Activated naive CD4-positive, alpha-beta T cell treated with anti-CD3 and anti-CD28 coated beads for 36 hours (primary cell): ENCODE measurements at regions not wholly inside any gene's neighbourhood (a gene's known extent, or its start where the extent isn't known, plus 50 kb on each side); places are given as distances from the start of the nearest gene placed in this dataset.

Experiments used
- CTCF ChIA-PET: fragments of 350-600 bp; sonication (Branson Sonifier 250); formaldehyde crosslinking; loops from one replicate; lab custom pipeline; 2021; ENCODE audit warnings: antibody characterized with exemption; lab: Charles Lee
- DNase-seq: peaks from one replicate; pipeline ENCODE4 v3.0.0-alpha.2; 2020
- H3K27ac Mint-ChIP-seq: one replicate; pipeline ENCODE4 v1.8.0; 2021; ENCODE audit warnings: mild to moderate bottlenecking, mixed read lengths
- H3K27me3 Mint-ChIP-seq: one replicate; pipeline ENCODE4 v1.8.0; 2021; ENCODE audit warnings: low read depth, mixed read lengths
- H3K36me3 Mint-ChIP-seq: one replicate; pipeline ENCODE4 v1.8.0; 2021; ENCODE audit warnings: low read depth, mixed read lengths
- H3K4me1 Mint-ChIP-seq: one replicate; pipeline ENCODE4 v1.8.0; 2021; ENCODE audit warnings: low read depth, mixed read lengths
- H3K4me3 Mint-ChIP-seq: one replicate; pipeline ENCODE4 v1.8.0; 2021; ENCODE audit warnings: mild to moderate bottlenecking, moderate library complexity, mixed read lengths
- H3K9me3 Mint-ChIP-seq: one replicate; pipeline ENCODE4 v1.8.0; 2021; ENCODE audit warnings: mixed read lengths
- intact Hi-C: fragments of 100-400 bp; cut with micrococcal nuclease; formaldehyde crosslinking; loops from one replicate; pipeline ENCODE4 v1.15.1; 2023

DNA sequence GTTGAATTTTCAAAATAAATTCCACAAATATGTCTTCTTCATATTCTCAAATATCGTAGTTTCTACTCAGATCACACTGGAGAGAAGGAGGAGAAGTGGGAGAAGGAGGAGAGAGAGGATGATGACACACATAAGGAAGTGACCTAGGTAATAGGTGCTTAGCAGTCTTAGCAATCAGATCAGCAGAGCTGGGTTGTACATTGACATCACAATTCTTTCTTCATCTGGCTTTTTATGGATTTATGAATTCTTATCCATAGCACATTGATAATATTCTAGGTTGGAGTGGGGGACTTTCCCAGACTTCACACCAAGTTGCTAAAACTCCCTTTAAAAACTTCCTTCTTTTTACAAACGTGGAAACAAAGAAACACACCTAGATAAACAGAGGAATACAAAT, 86.9 kb downstream of the FGF9 start:
- peaks cover 4% of the 10 kb centered on the region for H3K27me3 Mint-ChIP-seq
- CTCF ChIA-PET = no interaction called here
- no peak overlapping the region for H3K4me3 Mint-ChIP-seq
- DNase-seq = no peak
- intact Hi-C loops = no loop called here
- no peaks in the 10 kb centered on the region for H3K4me1 Mint-ChIP-seq
- H3K9me3 Mint-ChIP-seq = no peaks in the 10 kb centered on the region
- H3K36me3 Mint-ChIP-seq = no peaks in the 10 kb centered on the region
- no peak overlapping the region for H3K27ac Mint-ChIP-seq

DNA sequence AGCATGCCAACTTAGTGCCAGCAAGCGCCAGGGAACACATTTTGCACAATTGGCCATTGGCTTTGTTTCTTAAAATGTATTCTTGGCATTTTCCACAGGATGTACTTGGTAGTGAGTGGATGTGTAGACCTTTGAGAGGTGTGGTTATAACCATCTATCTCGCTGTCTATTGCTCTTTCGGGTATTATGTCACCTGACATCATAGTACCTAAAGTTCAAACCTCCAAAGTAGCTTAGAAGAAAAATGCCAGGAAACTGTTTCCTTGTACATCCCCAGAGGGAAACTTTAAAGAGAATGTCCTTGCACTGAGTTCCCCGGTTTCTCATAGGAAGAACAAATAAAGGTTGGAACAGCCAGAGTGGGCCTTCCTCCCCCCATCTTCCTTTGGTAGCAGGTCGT, 87.6 kb downstream of the FGF9 start:
- CTCF ChIA-PET = no interaction called here
- intact Hi-C loops = no loop called here
- no peaks in the 10 kb centered on the region for H3K36me3 Mint-ChIP-seq
- H3K4me1 Mint-ChIP-seq = no peaks in the 10 kb centered on the region
- no peak overlapping the region for H3K27ac Mint-ChIP-seq
- H3K27me3 Mint-ChIP-seq = peaks cover 4% of the 10 kb centered on the region
- H3K9me3 Mint-ChIP-seq = no peaks in the 10 kb centered on the region
- no peak overlapping the region for H3K4me3 Mint-ChIP-seq
- no peak for DNase-seq

DNA sequence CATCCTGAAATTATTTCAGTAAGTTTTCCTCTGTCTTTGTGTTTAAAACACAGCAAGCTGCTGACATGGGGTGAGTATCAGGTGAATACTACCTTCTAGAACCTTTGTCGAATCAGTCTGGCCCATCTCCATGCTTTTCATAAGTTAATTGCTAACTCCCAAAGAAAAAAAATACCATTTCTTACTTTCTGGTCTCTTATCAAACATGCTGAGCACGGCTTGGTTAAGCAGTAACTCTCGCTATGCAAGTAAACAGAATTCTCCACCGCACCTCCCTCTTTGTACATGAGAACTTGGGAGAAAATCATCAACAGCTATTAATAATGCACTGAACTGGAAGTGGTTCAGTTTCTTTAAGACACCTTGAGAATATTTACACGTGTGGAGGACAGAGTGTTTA, 88.6 kb downstream of the FGF9 start:
- intact Hi-C loops = no loop called here

DNA sequence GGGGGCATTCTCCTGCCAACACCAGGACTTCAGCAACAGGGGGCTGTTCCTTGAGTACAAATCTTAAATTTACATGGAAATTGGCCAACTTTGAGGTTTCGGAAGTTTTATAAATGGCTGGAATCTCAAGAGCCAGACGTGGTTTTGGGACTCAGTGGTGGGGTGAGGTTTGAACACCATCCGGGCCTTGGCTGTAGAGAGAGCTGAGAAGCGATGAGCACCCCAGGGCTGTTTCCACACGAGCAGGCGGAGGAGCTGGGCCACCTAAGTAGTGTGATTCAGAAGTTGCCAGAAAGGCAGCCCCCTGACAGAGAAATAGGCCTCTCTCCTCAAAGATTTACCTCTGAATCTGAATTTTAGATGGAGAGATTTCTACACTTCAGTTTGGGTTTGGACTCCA, 89.0 kb downstream of the FGF9 start:
- CTCF ChIA-PET = no interaction called here
- H3K27ac Mint-ChIP-seq = no peak overlapping the region
- H3K36me3 Mint-ChIP-seq = no peaks in the 10 kb centered on the region
- H3K27me3 Mint-ChIP-seq = peaks cover 2% of the 10 kb centered on the region
- DNase-seq = no peak
- intact Hi-C loops = no loop called here
- H3K4me3 Mint-ChIP-seq = no peak overlapping the region
- H3K9me3 Mint-ChIP-seq = no peaks in the 10 kb centered on the region
- no peaks in the 10 kb centered on the region for H3K4me1 Mint-ChIP-seq

More for the DNA sequence above, 88.6 kb downstream of the FGF9 start:
- no peaks in the 10 kb centered on the region for H3K36me3 Mint-ChIP-seq
- DNase-seq = no peak
- no peaks in the 10 kb centered on the region for H3K4me1 Mint-ChIP-seq
- CTCF ChIA-PET = no interaction called here
- H3K27ac Mint-ChIP-seq = no peak overlapping the region
- H3K9me3 Mint-ChIP-seq = no peaks in the 10 kb centered on the region
- H3K4me3 Mint-ChIP-seq = no peak overlapping the region
- peaks cover 2% of the 10 kb centered on the region for H3K27me3 Mint-ChIP-seq

DNA sequence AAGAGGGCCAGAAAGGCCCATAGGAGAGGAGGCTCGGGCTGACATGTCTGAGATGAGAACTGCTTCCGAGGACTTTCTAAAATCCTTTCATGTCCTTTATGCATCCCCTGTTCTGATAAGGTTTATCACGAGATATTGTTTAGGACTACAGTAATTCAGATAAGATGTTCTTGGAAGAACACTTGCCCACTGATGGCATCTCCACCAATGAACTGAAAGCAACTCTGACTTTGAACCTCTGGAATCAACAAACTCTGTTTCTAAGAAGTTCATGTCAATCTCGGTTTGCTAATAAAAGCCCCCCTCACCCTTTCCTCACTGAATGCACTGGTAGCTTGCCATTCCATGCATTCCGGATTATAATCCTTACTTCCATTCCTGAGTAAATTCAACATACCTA, 90.9 kb downstream of the FGF9 start:
- peaks cover 1% of the 10 kb centered on the region for H3K27me3 Mint-ChIP-seq
- no peak for DNase-seq
- H3K27ac Mint-ChIP-seq = no peak overlapping the region
- H3K9me3 Mint-ChIP-seq = no peaks in the 10 kb centered on the region
- CTCF ChIA-PET = interaction anchor here (0.6 to 1.1 kb wide), 2 partner anchors 13 to 15 kb away, joined by 3 to 4 read pairs; no protein-coding TSS in a partner anchor
- no peaks in the 10 kb centered on the region for H3K4me1 Mint-ChIP-seq
- intact Hi-C loops = no loop called here
- no peaks in the 10 kb centered on the region for H3K36me3 Mint-ChIP-seq
- H3K4me3 Mint-ChIP-seq = no peak overlapping the region

DNA sequence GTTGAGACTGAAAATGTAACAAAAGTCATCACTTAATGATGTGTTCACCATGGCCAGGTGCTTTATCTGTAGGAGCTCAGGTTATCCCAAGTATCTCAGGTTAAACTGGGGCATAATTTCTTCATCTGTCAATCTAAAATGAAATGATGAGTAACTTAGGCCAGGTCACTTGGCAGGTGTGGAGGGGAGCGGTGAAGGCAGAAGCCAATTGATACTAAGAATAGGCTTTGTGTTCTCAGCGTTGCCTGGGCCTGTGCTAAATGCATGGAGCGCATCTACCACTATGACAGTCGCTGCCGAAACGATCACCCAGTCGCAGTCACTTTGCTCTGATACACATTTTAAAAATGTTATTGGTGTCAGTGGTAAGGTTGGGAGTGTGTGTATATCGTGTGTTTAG, 91.6 kb downstream of the FGF9 start:
- DNase-seq = no peak
- H3K27ac Mint-ChIP-seq = no peak overlapping the region
- intact Hi-C loops = no loop called here
- no peaks in the 10 kb centered on the region for H3K27me3 Mint-ChIP-seq
- no peaks in the 10 kb centered on the region for H3K4me1 Mint-ChIP-seq
- H3K4me3 Mint-ChIP-seq = no peak overlapping the region
- H3K36me3 Mint-ChIP-seq = no peaks in the 10 kb centered on the region
- no peaks in the 10 kb centered on the region for H3K9me3 Mint-ChIP-seq
- CTCF ChIA-PET = interaction anchor here (1.1 kb wide), 1 partner anchor 13 kb away, joined by 3 read pairs; no protein-coding TSS in a partner anchor

DNA sequence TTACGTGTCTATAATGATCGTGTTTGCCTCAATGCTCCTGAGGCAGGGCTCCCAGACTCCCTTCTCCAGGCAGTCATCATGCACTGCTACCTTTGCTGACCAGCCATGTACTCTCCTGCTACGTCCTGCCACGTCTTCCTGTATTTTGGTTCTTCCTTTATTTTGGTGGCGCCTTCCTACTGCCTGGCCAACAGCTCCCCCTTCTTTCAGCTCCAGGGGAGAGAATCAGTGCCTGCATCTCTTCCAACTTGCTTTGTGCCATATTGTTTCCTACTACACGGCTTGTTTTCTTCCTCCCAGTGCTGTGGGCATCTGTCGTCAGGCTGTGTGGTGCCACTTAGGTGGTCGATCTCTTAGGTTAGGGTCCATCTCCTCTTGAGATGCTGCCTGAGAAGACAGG, 96.2 kb downstream of the FGF9 start:
- Mint-ChIP-seq H3K9me3 (peaks cover 6% of the 10 kb centered on the region), H3K4me1 (no peaks in the 10 kb centered on the region), H3K27ac (no peak overlapping the region), H3K4me3 (no peak overlapping the region), H3K27me3 (peaks cover 3% of the 10 kb centered on the region), H3K36me3 (no peaks in the 10 kb centered on the region)
- DNase-seq = no peak
- CTCF ChIA-PET = no interaction called here
- intact Hi-C loops = loop anchor here (5.0 kb wide), 1 partner anchor 130 kb away; no protein-coding TSS in a partner anchor

DNA sequence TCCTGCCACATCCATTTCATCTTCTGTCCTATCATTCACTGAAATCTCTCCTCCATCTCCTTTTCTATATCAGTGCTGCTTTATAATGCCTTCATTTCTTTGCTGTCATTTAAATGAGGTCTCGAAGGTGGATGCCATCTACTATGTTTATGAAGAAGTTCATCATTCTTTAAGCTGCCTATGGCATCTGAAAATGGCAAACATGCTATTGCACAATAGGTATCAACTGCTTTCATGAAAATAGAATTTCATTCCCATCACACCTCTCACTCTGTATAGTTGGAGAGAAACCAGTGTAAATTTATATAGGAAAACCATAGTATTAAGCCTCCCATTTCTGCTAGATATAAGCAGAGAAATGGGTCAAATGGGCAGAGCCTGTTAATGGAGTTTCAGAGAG, 100.2 kb downstream of the FGF9 start:
- H3K4me3 Mint-ChIP-seq = no peak overlapping the region
- peaks cover 6% of the 10 kb centered on the region for H3K9me3 Mint-ChIP-seq
- H3K4me1 Mint-ChIP-seq = no peaks in the 10 kb centered on the region
- intact Hi-C loops = no loop called here
- peaks cover 16% of the 10 kb centered on the region for H3K27me3 Mint-ChIP-seq
- no peak overlapping the region for H3K27ac Mint-ChIP-seq
- CTCF ChIA-PET = interaction anchor here (1.4 kb wide), 1 partner anchor 133 kb away, joined by 3 read pairs; no protein-coding TSS in a partner anchor
- H3K36me3 Mint-ChIP-seq = no peaks in the 10 kb centered on the region
- no peak for DNase-seq

DNA sequence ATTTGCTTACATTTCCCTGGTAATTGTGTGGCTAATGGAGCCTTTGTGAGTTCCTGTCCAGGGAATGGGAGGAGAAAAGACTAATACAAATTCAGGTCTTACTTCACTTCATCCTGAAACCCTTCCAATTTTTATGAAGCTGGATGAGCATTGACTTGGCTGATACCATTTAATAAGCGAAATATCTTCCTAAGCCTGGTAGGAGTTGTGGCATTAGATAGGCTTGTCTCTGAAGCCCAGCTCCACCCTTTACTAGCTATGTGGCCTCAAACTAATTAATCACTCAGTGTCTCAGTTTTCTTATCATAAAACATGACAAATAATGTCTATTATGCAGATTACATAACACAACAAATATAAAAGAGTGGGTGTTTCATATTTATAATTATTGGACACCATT, 106.3 kb downstream of the FGF9 start:
- H3K4me1 Mint-ChIP-seq = no peaks in the 10 kb centered on the region
- no peaks in the 10 kb centered on the region for H3K36me3 Mint-ChIP-seq
- peaks cover 8% of the 10 kb centered on the region for H3K9me3 Mint-ChIP-seq
- H3K4me3 Mint-ChIP-seq = no peak overlapping the region
- H3K27ac Mint-ChIP-seq = no peak overlapping the region
- intact Hi-C loops = no loop called here
- no peak for DNase-seq
- peaks cover 13% of the 10 kb centered on the region for H3K27me3 Mint-ChIP-seq
- CTCF ChIA-PET = interaction anchor here (0.7 kb wide), 1 partner anchor 103 kb away, joined by 3 read pairs; no protein-coding TSS in a partner anchor

DNA sequence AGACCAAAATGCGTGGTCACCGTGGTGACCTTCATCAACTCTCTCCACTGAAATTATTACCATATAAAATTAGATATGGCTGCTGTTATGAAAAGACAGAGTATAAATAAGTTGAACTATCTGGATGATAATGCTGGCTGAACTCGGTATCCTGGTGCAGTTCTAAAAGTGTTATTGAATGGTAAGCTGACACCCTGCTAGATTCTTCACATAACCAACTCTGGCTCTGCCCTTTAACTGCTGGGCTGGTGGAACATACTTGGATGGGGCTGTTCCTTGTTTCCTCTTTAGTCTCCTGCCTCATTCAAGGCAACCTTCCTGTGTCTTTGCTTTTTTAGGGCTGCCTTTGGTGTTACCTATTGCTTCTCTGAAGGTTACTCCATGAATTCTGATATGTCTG, 106.9 kb downstream of the FGF9 start:
- Mint-ChIP-seq H3K9me3 (peaks cover 8% of the 10 kb centered on the region), H3K27me3 (peaks cover 13% of the 10 kb centered on the region), H3K36me3 (no peaks in the 10 kb centered on the region), H3K27ac (no peak overlapping the region), H3K4me3 (no peak overlapping the region), H3K4me1 (no peaks in the 10 kb centered on the region)
- CTCF ChIA-PET = no interaction called here
- intact Hi-C loops = no loop called here
- no peak for DNase-seq

DNA sequence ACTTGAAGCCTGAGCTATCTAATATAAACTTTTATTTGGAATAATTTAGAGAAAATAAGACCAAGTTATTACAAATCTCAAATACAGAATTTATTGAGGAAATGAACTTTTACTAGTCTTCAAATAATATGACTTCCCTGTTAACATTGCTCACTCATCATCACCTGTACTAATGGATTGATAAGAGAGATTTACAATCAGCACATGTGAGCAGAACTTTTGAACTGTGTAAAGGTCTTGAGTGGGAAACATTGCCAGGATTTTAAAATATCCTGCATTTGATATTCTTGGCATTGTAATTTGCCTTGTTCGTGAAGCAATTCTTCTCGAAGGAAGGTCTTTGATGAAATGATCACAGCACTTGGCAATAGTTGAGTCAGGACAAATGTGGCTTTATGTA, 111.9 kb downstream of the FGF9 start:
- Mint-ChIP-seq H3K27me3 (peaks cover 4% of the 10 kb centered on the region), H3K4me3 (no peak overlapping the region), H3K27ac (no peak overlapping the region), H3K4me1 (no peaks in the 10 kb centered on the region), H3K9me3 (peaks cover 8% of the 10 kb centered on the region), H3K36me3 (no peaks in the 10 kb centered on the region)
- intact Hi-C loops = no loop called here
- CTCF ChIA-PET = no interaction called here
- DNase-seq = no peak

DNA sequence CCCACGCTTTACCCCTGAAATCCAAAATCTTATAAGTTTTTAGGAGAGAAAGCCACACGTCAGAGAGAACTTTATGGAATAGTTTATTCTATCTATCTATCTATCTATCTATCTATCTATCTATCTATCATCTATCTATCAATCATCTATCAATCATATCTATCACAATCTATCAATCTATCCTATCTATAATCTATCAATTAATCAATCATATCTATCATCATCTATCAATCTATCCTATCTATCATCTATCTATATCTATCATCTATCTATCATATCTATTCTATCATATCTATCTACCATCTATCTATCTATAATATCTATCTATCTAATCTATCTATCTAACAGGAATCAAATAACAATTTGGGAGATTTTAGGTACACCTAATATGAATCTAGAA, 115.1 kb downstream of the FGF9 start:
- Mint-ChIP-seq H3K27me3 (peaks cover 6% of the 10 kb centered on the region), H3K27ac (no peak overlapping the region), H3K9me3 (no peaks in the 10 kb centered on the region), H3K4me3 (no peak overlapping the region), H3K36me3 (no peaks in the 10 kb centered on the region), H3K4me1 (no peaks in the 10 kb centered on the region)
- DNase-seq = no peak
- CTCF ChIA-PET = interaction anchor here (0.5 kb wide), 1 partner anchor 650 kb away, joined by 3 read pairs; no protein-coding TSS in a partner anchor
- intact Hi-C loops = no loop called here

DNA sequence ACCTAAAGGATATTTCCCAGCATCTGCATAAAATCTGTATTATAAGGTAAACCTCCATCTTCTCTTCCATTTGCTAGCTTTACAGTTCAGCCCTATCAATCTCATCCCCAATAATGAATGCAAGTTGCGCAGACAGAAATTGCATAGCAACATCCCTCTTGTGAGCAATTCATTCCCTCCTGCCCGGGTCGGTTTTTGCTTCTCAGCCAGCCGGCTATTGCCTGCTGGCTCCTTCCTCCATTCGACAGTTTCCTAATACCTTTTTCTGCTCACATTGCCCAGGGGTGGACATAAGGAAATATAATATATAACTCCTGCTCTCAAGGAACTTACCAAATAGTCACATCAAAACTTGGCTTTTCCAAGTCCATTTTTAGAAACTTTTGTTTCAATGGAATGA, 125.2 kb downstream of the FGF9 start:
- Mint-ChIP-seq H3K36me3 (no peaks in the 10 kb centered on the region), H3K4me1 (no peaks in the 10 kb centered on the region), H3K4me3 (no peak overlapping the region), H3K27ac (no peak overlapping the region), H3K9me3 (no peaks in the 10 kb centered on the region), H3K27me3 (no peaks in the 10 kb centered on the region)
- intact Hi-C loops = no loop called here
- DNase-seq = no peak
- CTCF ChIA-PET = no interaction called here
